DND-41 (cell line): ENCODE measurements at regions not wholly inside any gene's neighbourhood (a gene's known extent, or its start where the extent isn't known, plus 50 kb on each side); places are given as distances from the start of the nearest gene placed in this dataset.

Experiments used
- ATAC-seq: fragments of 200-7000 bp; cut with Tn5 transposase; 3 replicates; pipeline ENCODE4 v1.9.1; 2021; ENCODE audit warnings: low read depth; ENCODE audit not compliant: insufficient read depth
- DNase-seq: peaks from one replicate; pipeline ENCODE4 v3.0.0-alpha.2; 2020
- H2AFZ ChIP-seq: 2 replicates; pipeline ENCODE4 v1.6.0; 2012; ENCODE audit warnings: low read depth, low read length
- H3K27ac ChIP-seq: 2 replicates; pipeline ENCODE4 v1.5.1; 2012; ENCODE audit warnings: low read length, inconsistent platforms
- H3K27me3 ChIP-seq: fragments of 200-600 bp; sonication (generic); 2 replicates; pipeline ENCODE4 v1.6.0; 2012; ENCODE audit warnings: low read length, mild to moderate bottlenecking, inconsistent platforms; ENCODE audit not compliant: insufficient read depth, poor library complexity
- H3K36me3 ChIP-seq: 2 replicates; pipeline ENCODE4 v1.5.1; 2012; ENCODE audit warnings: low read length, inconsistent platforms; ENCODE audit not compliant: insufficient read depth
- H3K4me1 ChIP-seq: 2 replicates; pipeline ENCODE4 v1.5.1; 2012; ENCODE audit warnings: mild to moderate bottlenecking, low read length; ENCODE audit not compliant: insufficient read depth
- H3K4me2 ChIP-seq: 2 replicates; pipeline ENCODE4 v1.6.0; 2012; ENCODE audit warnings: mild to moderate bottlenecking, moderate library complexity, low read length, inconsistent platforms; ENCODE audit not compliant: insufficient read depth
- H3K4me3 ChIP-seq, 2 experiments: fragments of 200-600 bp in 1 of 2; shearing (Covaris generic) in 1 of 2; 2 replicates each; pipeline ENCODE4 v1.5.1; 2012 to 2016; ENCODE audit warnings: inconsistent platforms in 2 of 2, low read length in 2 of 2, mild to moderate bottlenecking in 2 of 2, low read depth in 1 of 2, moderate library complexity in 1 of 2
- H3K79me2 ChIP-seq: 2 replicates; pipeline ENCODE4 v1.6.0; 2012; ENCODE audit warnings: low read length, inconsistent platforms; ENCODE audit not compliant: insufficient read depth
- H3K9ac ChIP-seq: 2 replicates; pipeline ENCODE4 v1.6.0; 2012; ENCODE audit warnings: low read depth, mild to moderate bottlenecking, inconsistent platforms, low read length, moderate library complexity
- H3K9me3 ChIP-seq: 2 replicates; pipeline ENCODE4 v1.5.1; 2012; ENCODE audit warnings: low read length, moderate library complexity, mild to moderate bottlenecking, inconsistent platforms; ENCODE audit not compliant: insufficient read depth, severe bottlenecking
- H4K20me1 ChIP-seq: 2 replicates; pipeline ENCODE4 v1.6.0; 2012; ENCODE audit warnings: low read length; ENCODE audit not compliant: insufficient read depth
- CTCF ChIP-seq: IDR thresholded peaks from 2 replicates; pipeline ENCODE4 v1.5.1; 2012; ENCODE audit warnings: borderline replicate concordance, low read length, moderate library complexity, mild to moderate bottlenecking; ENCODE audit not compliant: poor library complexity, severe bottlenecking; ENCODE audit errors: extremely low read depth
- EZH2 ChIP-seq: IDR thresholded peaks from 3 replicates; pipeline ENCODE4 v1.6.1; 2012; ENCODE audit warnings: borderline replicate concordance, low read depth, mild to moderate bottlenecking, moderate library complexity, low read length, inconsistent platforms; ENCODE audit not compliant: severe bottlenecking

GRCh38 chr6:104312851-104313250 lies 546.9 kb downstream of the HACE1 start:
- Histone ChIP-seq H2AFZ (no peak overlapping the region), H3K4me1 (no peaks in the 10 kb centered on the region), H4K20me1 (no peaks in the 10 kb centered on the region), H3K4me3 (no peak overlapping the region), H3K4me2 (no peak overlapping the region), H3K9me3 (no peaks in the 10 kb centered on the region), H3K27me3 (no peaks in the 10 kb centered on the region), H3K36me3 (no peaks in the 10 kb centered on the region), H3K27ac (no peak overlapping the region), H3K79me2 (no peaks in the 10 kb centered on the region), H3K9ac (no peak overlapping the region)
- DNase-seq, result no peak
- no peak for TF ChIP-seq EZH2
- TF ChIP-seq CTCF, result no peak
- no peak for ATAC-seq

- no peak overlapping the region for H2AFZ ChIP-seq
- no peak for ATAC-seq
- H3K36me3 ChIP-seq, result no peaks in the 10 kb centered on the region
- no peak for DNase-seq
- no peak for TF ChIP-seq CTCF
- TF ChIP-seq EZH2, result no peak
- H3K27me3 ChIP-seq, result no peaks in the 10 kb centered on the region
- no peak overlapping the region for H3K4me2 ChIP-seq
- H3K4me1 ChIP-seq, result no peaks in the 10 kb centered on the region
- H3K27ac ChIP-seq, result no peak overlapping the region
- H3K4me3 ChIP-seq, result no peak overlapping the region
- no peaks in the 10 kb centered on the region for H3K9me3 ChIP-seq
- no peaks in the 10 kb centered on the region for H3K79me2 ChIP-seq
- no peaks in the 10 kb centered on the region for H4K20me1 ChIP-seq
- no peak overlapping the region for H3K9ac ChIP-seq
These were observed 553.5 kb downstream of the HACE1 start for GRCh38 chr6:104306211-104306610.

GRCh38 chr6:104305206-104305605 lies 554.5 kb downstream of the HACE1 start:
- Histone ChIP-seq H3K27ac (no peak overlapping the region), H3K27me3 (no peaks in the 10 kb centered on the region), H3K4me3 (no peak overlapping the region), H3K36me3 (no peaks in the 10 kb centered on the region), H2AFZ (no peak overlapping the region), H4K20me1 (no peaks in the 10 kb centered on the region), H3K79me2 (no peaks in the 10 kb centered on the region), H3K9ac (no peak overlapping the region), H3K9me3 (no peaks in the 10 kb centered on the region), H3K4me2 (no peak overlapping the region), H3K4me1 (no peaks in the 10 kb centered on the region)
- TF ChIP-seq EZH2 (no peak), CTCF (no peak)
- ATAC-seq (no peak), DNase-seq (no peak)

- no peak overlapping the region for H3K4me3 ChIP-seq
- no peak for DNase-seq
- H3K4me2 ChIP-seq, result no peak overlapping the region
- no peak for ATAC-seq
- no peak for TF ChIP-seq CTCF
- no peak for TF ChIP-seq EZH2
- H2AFZ ChIP-seq, result no peak overlapping the region
- H3K27me3 ChIP-seq, result no peaks in the 10 kb centered on the region
- no peaks in the 10 kb centered on the region for H3K9me3 ChIP-seq
- H3K79me2 ChIP-seq, result no peaks in the 10 kb centered on the region
- no peak overlapping the region for H3K27ac ChIP-seq
- no peak overlapping the region for H3K9ac ChIP-seq
- no peaks in the 10 kb centered on the region for H4K20me1 ChIP-seq
- H3K4me1 ChIP-seq, result no peaks in the 10 kb centered on the region
- H3K36me3 ChIP-seq, result no peaks in the 10 kb centered on the region
These were observed 557.8 kb downstream of the HACE1 start for GRCh38 chr6:104301951-104302350.
